ENCODE measurements at regions not wholly inside any gene's neighbourhood (a gene's known extent, or its start where the extent isn't known, plus 50 kb on each side); places are given as distances from the start of the nearest gene placed in this dataset.

GRCh38 chr2:138329162-138329561 is 172.4 kb upstream of the SPOPL start:
- H3K9ac ChIP-seq (ENCODE audit: low read depth, low read length): no peak overlapping the region
- no peaks in the 10 kb centered on the region for H3K4me1 ChIP-seq (ENCODE audit: insufficient read depth, low read length)
- H3K9me3 ChIP-seq (ENCODE audit: control insufficient read depth, insufficient read depth, low read length): no peaks in the 10 kb centered on the region
- H3K36me3 ChIP-seq (ENCODE audit: insufficient read depth, low read length): no peaks in the 10 kb centered on the region

- no peaks in the 10 kb centered on the region for H3K9me3 ChIP-seq (ENCODE audit: control insufficient read depth, insufficient read depth, low read length)
- no peaks in the 10 kb centered on the region for H3K4me1 ChIP-seq (ENCODE audit: insufficient read depth, low read length)
- H3K9ac ChIP-seq (ENCODE audit: low read depth, low read length): no peak overlapping the region
- no peaks in the 10 kb centered on the region for H3K36me3 ChIP-seq (ENCODE audit: insufficient read depth, low read length)
These were observed 172.0 kb upstream of the SPOPL start for GRCh38 chr2:138329591-138329990.

GRCh38 chr2:138333121-138333520 is 168.4 kb upstream of the SPOPL start:
- Histone ChIP-seq H3K4me1 (ENCODE audit: insufficient read depth, low read length) (no peaks in the 10 kb centered on the region), H3K36me3 (ENCODE audit: insufficient read depth, low read length) (no peaks in the 10 kb centered on the region), H3K9ac (ENCODE audit: low read depth, low read length) (no peak overlapping the region), H3K9me3 (ENCODE audit: control insufficient read depth, insufficient read depth, low read length) (no peaks in the 10 kb centered on the region)

GRCh38 chr2:138333677-138334076 is 167.9 kb upstream of the SPOPL start:
- no peak overlapping the region for H3K9ac ChIP-seq (ENCODE audit: low read depth, low read length)
- H3K36me3 ChIP-seq (ENCODE audit: insufficient read depth, low read length): no peaks in the 10 kb centered on the region
- no peaks in the 10 kb centered on the region for H3K4me1 ChIP-seq (ENCODE audit: insufficient read depth, low read length)
- no peaks in the 10 kb centered on the region for H3K9me3 ChIP-seq (ENCODE audit: control insufficient read depth, insufficient read depth, low read length)

GRCh38 chr2:138334323-138334722 is 167.2 kb upstream of the SPOPL start:
- H3K9ac ChIP-seq (ENCODE audit: low read depth, low read length): no peak overlapping the region
- H3K4me1 ChIP-seq (ENCODE audit: insufficient read depth, low read length): no peaks in the 10 kb centered on the region
- H3K36me3 ChIP-seq (ENCODE audit: insufficient read depth, low read length): no peaks in the 10 kb centered on the region
- no peaks in the 10 kb centered on the region for H3K9me3 ChIP-seq (ENCODE audit: control insufficient read depth, insufficient read depth, low read length)

- H3K4me1 ChIP-seq (ENCODE audit: insufficient read depth, low read length): no peaks in the 10 kb centered on the region
- no peak overlapping the region for H3K9ac ChIP-seq (ENCODE audit: low read depth, low read length)
- no peaks in the 10 kb centered on the region for H3K9me3 ChIP-seq (ENCODE audit: control insufficient read depth, insufficient read depth, low read length)
- H3K36me3 ChIP-seq (ENCODE audit: insufficient read depth, low read length): no peaks in the 10 kb centered on the region
These were observed 166.5 kb upstream of the SPOPL start for GRCh38 chr2:138335036-138335435.

GRCh38 chr2:138336146-138336545 is 165.4 kb upstream of the SPOPL start:
- H3K9ac ChIP-seq (ENCODE audit: low read depth, low read length): no peak overlapping the region
- no peaks in the 10 kb centered on the region for H3K4me1 ChIP-seq (ENCODE audit: insufficient read depth, low read length)
- H3K9me3 ChIP-seq (ENCODE audit: control insufficient read depth, insufficient read depth, low read length): no peaks in the 10 kb centered on the region
- no peaks in the 10 kb centered on the region for H3K36me3 ChIP-seq (ENCODE audit: insufficient read depth, low read length)

- Histone ChIP-seq H3K4me1 (ENCODE audit: insufficient read depth, low read length) (no peaks in the 10 kb centered on the region), H3K36me3 (ENCODE audit: insufficient read depth, low read length) (no peaks in the 10 kb centered on the region), H3K9me3 (ENCODE audit: control insufficient read depth, insufficient read depth, low read length) (no peaks in the 10 kb centered on the region), H3K9ac (ENCODE audit: low read depth, low read length) (no peak overlapping the region)
These were observed 146.3 kb upstream of the SPOPL start for GRCh38 chr2:138355244-138355643.

- Histone ChIP-seq H3K4me1 (ENCODE audit: insufficient read depth, low read length) (no peaks in the 10 kb centered on the region), H3K9ac (ENCODE audit: low read depth, low read length) (no peak overlapping the region), H3K9me3 (ENCODE audit: control insufficient read depth, insufficient read depth, low read length) (no peaks in the 10 kb centered on the region), H3K36me3 (ENCODE audit: insufficient read depth, low read length) (no peaks in the 10 kb centered on the region)
These were observed 145.4 kb upstream of the SPOPL start for GRCh38 chr2:138356178-138356577.

- H3K9ac ChIP-seq (ENCODE audit: low read depth, low read length): no peak overlapping the region
- H3K4me1 ChIP-seq (ENCODE audit: insufficient read depth, low read length): no peaks in the 10 kb centered on the region
- no peaks in the 10 kb centered on the region for H3K9me3 ChIP-seq (ENCODE audit: control insufficient read depth, insufficient read depth, low read length)
- no peaks in the 10 kb centered on the region for H3K36me3 ChIP-seq (ENCODE audit: insufficient read depth, low read length)
These were observed 142.0 kb upstream of the SPOPL start for GRCh38 chr2:138359532-138359931.

- Histone ChIP-seq H3K9me3 (ENCODE audit: control insufficient read depth, insufficient read depth, low read length) (no peaks in the 10 kb centered on the region), H3K4me1 (ENCODE audit: insufficient read depth, low read length) (no peaks in the 10 kb centered on the region), H3K9ac (ENCODE audit: low read depth, low read length) (no peak overlapping the region), H3K36me3 (ENCODE audit: insufficient read depth, low read length) (no peaks in the 10 kb centered on the region)
These were observed 136.9 kb upstream of the SPOPL start for GRCh38 chr2:138364554-138365162.

- Histone ChIP-seq H3K9ac (ENCODE audit: low read depth, low read length) (no peak overlapping the region), H3K9me3 (ENCODE audit: control insufficient read depth, insufficient read depth, low read length) (no peaks in the 10 kb centered on the region), H3K4me1 (ENCODE audit: insufficient read depth, low read length) (no peaks in the 10 kb centered on the region), H3K36me3 (ENCODE audit: insufficient read depth, low read length) (no peaks in the 10 kb centered on the region)
These were observed 136.0 kb upstream of the SPOPL start for GRCh38 chr2:138365581-138365980.

GRCh38 chr2:138369856-138370255 is 131.7 kb upstream of the SPOPL start:
- Histone ChIP-seq H3K36me3 (ENCODE audit: insufficient read depth, low read length) (no peaks in the 10 kb centered on the region), H3K9me3 (ENCODE audit: control insufficient read depth, insufficient read depth, low read length) (no peaks in the 10 kb centered on the region), H3K9ac (ENCODE audit: low read depth, low read length) (no peak overlapping the region), H3K4me1 (ENCODE audit: insufficient read depth, low read length) (no peaks in the 10 kb centered on the region)

GRCh38 chr2:138373993-138374408 is 127.6 kb upstream of the SPOPL start:
- no peaks in the 10 kb centered on the region for H3K9me3 ChIP-seq (ENCODE audit: control insufficient read depth, insufficient read depth, low read length)

GRCh38 chr2:138381373-138381772 is 120.2 kb upstream of the SPOPL start:
- H3K9ac ChIP-seq (ENCODE audit: low read depth, low read length): no peak overlapping the region
- no peaks in the 10 kb centered on the region for H3K36me3 ChIP-seq (ENCODE audit: insufficient read depth, low read length)
- H3K9me3 ChIP-seq (ENCODE audit: control insufficient read depth, insufficient read depth, low read length): no peaks in the 10 kb centered on the region
- H3K4me1 ChIP-seq (ENCODE audit: insufficient read depth, low read length): no peaks in the 10 kb centered on the region

More at GRCh38 chr2:138373993-138374408, 127.6 kb upstream of the SPOPL start:
- no peak overlapping the region for H3K9ac ChIP-seq (ENCODE audit: low read depth, low read length)
- H3K4me1 ChIP-seq (ENCODE audit: insufficient read depth, low read length): no peaks in the 10 kb centered on the region
- H3K36me3 ChIP-seq (ENCODE audit: insufficient read depth, low read length): no peaks in the 10 kb centered on the region

- H3K9ac ChIP-seq (ENCODE audit: low read depth, low read length): no peak overlapping the region
- H3K36me3 ChIP-seq (ENCODE audit: insufficient read depth, low read length): no peaks in the 10 kb centered on the region
- no peaks in the 10 kb centered on the region for H3K4me1 ChIP-seq (ENCODE audit: insufficient read depth, low read length)
- H3K9me3 ChIP-seq (ENCODE audit: control insufficient read depth, insufficient read depth, low read length): no peaks in the 10 kb centered on the region
These were observed 118.9 kb upstream of the SPOPL start for GRCh38 chr2:138382672-138383071.
